HepG2 (cell line): ENCODE measurements at regions not wholly inside any gene's neighbourhood (a gene's known extent, or its start where the extent isn't known, plus 50 kb on each side); places are given as distances from the start of the nearest gene placed in this dataset.

Experiments
- ETV6 ChIP-seq: sonication (generic); formaldehyde crosslinking; conservative IDR thresholded peaks from 2 replicates; pipeline ENCODE4 v1.4.0; 2020; ENCODE audit warnings: missing genetic modification reagents
- GLI4 ChIP-seq: sonication (generic); formaldehyde crosslinking; IDR thresholded peaks from 2 replicates; pipeline ENCODE4 v1.5.1; 2020; ENCODE audit warnings: missing genetic modification reagents, mild to moderate bottlenecking, moderate library complexity, borderline replicate concordance
- MBD4 ChIP-seq: IDR thresholded peaks from 2 replicates; pipeline ENCODE4 v1.6.1; 2012; ENCODE audit warnings: low read length, inconsistent platforms, borderline replicate concordance
- ZFAT ChIP-seq: sonication (generic); formaldehyde crosslinking; conservative IDR thresholded peaks from 2 replicates; pipeline ENCODE4 v1.8.1; 2023; ENCODE audit warnings: missing genetic modification reagents, inconsistent platforms
- ZNF207 ChIP-seq: fragments of 450-650 bp; IDR thresholded peaks from 2 replicates; pipeline ENCODE4 v1.6.1; 2016; ENCODE audit warnings: antibody characterized with exemption, borderline replicate concordance
- ZNF232 ChIP-seq: sonication (generic); formaldehyde crosslinking; IDR thresholded peaks from 2 replicates; pipeline ENCODE4 v1.4.0; 2020; ENCODE audit warnings: missing genetic modification reagents, borderline replicate concordance
- ZNF251 ChIP-seq: sonication (generic); formaldehyde crosslinking; IDR thresholded peaks from 2 replicates; pipeline ENCODE4 v1.9.0; 2021; ENCODE audit warnings: mild to moderate bottlenecking, missing genetic modification reagents
- ZNF264 ChIP-seq: sonication (generic); formaldehyde crosslinking; IDR thresholded peaks from 2 replicates; pipeline ENCODE4 v1.4.0; 2020; ENCODE audit warnings: missing genetic modification reagents
- ZNF33A ChIP-seq: sonication (generic); formaldehyde crosslinking; IDR thresholded peaks from 2 replicates; pipeline ENCODE4 v1.5.1; 2020; ENCODE audit warnings: missing genetic modification reagents, mild to moderate bottlenecking, moderate library complexity, borderline replicate concordance
- ZNF567 ChIP-seq: sonication (generic); formaldehyde crosslinking; IDR thresholded peaks from 2 replicates; pipeline ENCODE4 v1.8.1; 2023; ENCODE audit warnings: mild to moderate bottlenecking, missing genetic modification reagents, borderline replicate concordance
- ZNF652 ChIP-seq: IDR thresholded peaks from 2 replicates; pipeline ENCODE4 v1.6.1; 2016; ENCODE audit warnings: low read depth, borderline replicate concordance
- ZNF720 ChIP-seq: sonication (generic); formaldehyde crosslinking; IDR thresholded peaks from 2 replicates; pipeline ENCODE4 v1.4.0; 2020; ENCODE audit warnings: missing genetic modification reagents
- ZNF883 ChIP-seq: sonication (generic); formaldehyde crosslinking; IDR thresholded peaks from 2 replicates; pipeline ENCODE4 v1.5.1; 2020; ENCODE audit warnings: mild to moderate bottlenecking, missing genetic modification reagents; ENCODE audit errors: not compliant biosample characterization
- ZSCAN20 ChIP-seq: sonication (generic); formaldehyde crosslinking; IDR thresholded peaks from 2 replicates; pipeline ENCODE4 v1.4.0; 2020; ENCODE audit warnings: missing genetic modification reagents, mild to moderate bottlenecking, borderline replicate concordance
- TF ChIP-seq, protein P1 (sequence below): sonication (generic); formaldehyde crosslinking; IDR thresholded peaks from 2 replicates; pipeline ENCODE4 v1.8.0; 2023; ENCODE audit warnings: mild to moderate bottlenecking, missing genetic modification reagents
- TF ChIP-seq, protein P2 (sequence below): sonication (generic); formaldehyde crosslinking; IDR thresholded peaks from 2 replicates; pipeline ENCODE4 v1.4.0; 2020; ENCODE audit warnings: missing genetic modification reagents, borderline replicate concordance
- TF ChIP-seq, protein P3 (sequence below): sonication (generic); formaldehyde crosslinking; IDR thresholded peaks from 2 replicates; pipeline ENCODE4 v1.5.1; 2020; ENCODE audit warnings: mild to moderate bottlenecking, missing genetic modification reagents, moderate library complexity
- TF ChIP-seq, protein P4 (sequence below): sonication (generic); formaldehyde crosslinking; IDR thresholded peaks from 2 replicates; pipeline ENCODE4 v1.4.0; 2020; ENCODE audit warnings: missing genetic modification reagents
- TF ChIP-seq, protein P5 (sequence below): sonication (generic); formaldehyde crosslinking; IDR thresholded peaks from 2 replicates; pipeline ENCODE4 v1.8.0; 2022; ENCODE audit warnings: mild to moderate bottlenecking, missing genetic modification reagents, borderline replicate concordance

DNA sequence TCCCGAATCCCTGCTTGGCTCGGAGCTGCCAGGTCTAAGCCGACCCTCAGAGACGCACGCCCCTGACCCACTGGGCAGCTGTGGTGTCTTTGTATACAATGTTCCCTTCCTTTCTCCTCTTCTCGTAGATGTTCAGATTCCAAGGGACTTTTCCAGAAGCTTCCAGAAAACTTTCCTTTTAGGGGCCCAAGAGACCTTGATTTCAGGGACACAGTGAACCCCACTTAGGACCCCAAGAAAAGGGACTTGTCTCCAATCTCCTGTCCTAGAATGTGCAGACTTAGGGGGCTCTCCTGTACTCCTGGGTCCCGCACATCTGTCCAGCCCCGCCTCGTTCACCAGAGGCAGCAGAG is 103.5 kb downstream of the EDN3 start (continued):
- no peak for TF ChIP-seq ZNF652
- 0 out of 2 replicates have a peak, but pooled peaks have one; percentile 26 for TF ChIP-seq ZSCAN20 (CRISPR knock-in tag)
- no peak for TF ChIP-seq ETV6
- TF ChIP-seq ZNF207 = no peak
- TF ChIP-seq, protein P1, sequence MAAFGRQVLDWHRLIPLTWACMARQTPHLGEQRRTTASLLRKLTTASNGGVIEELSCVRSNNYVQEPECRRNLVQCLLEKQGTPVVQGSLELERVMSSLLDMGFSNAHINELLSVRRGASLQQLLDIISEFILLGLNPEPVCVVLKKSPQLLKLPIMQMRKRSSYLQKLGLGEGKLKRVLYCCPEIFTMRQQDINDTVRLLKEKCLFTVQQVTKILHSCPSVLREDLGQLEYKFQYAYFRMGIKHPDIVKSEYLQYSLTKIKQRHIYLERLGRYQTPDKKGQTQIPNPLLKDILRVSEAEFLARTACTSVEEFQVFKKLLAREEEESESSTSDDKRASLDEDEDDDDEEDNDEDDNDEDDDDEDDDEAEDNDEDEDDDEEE (CRISPR knock-in tag) = no peak
- TF ChIP-seq, protein P2, sequence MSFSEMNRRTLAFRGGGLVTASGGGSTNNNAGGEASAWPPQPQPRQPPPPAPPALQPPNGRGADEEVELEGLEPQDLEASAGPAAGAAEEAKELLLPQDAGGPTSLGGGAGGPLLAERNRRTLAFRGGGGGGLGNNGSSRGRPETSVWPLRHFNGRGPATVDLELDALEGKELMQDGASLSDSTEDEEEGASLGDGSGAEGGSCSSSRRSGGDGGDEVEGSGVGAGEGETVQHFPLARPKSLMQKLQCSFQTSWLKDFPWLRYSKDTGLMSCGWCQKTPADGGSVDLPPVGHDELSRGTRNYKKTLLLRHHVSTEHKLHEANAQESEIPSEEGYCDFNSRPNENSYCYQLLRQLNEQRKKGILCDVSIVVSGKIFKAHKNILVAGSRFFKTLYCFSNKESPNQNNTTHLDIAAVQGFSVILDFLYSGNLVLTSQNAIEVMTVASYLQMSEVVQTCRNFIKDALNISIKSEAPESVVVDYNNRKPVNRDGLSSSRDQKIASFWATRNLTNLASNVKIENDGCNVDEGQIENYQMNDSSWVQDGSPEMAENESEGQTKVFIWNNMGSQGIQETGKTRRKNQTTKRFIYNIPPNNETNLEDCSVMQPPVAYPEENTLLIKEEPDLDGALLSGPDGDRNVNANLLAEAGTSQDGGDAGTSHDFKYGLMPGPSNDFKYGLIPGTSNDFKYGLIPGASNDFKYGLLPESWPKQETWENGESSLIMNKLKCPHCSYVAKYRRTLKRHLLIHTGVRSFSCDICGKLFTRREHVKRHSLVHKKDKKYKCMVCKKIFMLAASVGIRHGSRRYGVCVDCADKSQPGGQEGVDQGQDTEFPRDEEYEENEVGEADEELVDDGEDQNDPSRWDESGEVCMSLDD (CRISPR knock-in tag) = no peak
- no peak for TF ChIP-seq MBD4
- TF ChIP-seq ZNF720 (CRISPR knock-in tag) = no peak
- no peak for TF ChIP-seq ZNF251 (CRISPR knock-in tag)
- TF ChIP-seq ZNF264 = no peak
- TF ChIP-seq ZNF567 (CRISPR knock-in tag) = no peak
- no peak for TF ChIP-seq ZFAT
- TF ChIP-seq, protein P3, sequence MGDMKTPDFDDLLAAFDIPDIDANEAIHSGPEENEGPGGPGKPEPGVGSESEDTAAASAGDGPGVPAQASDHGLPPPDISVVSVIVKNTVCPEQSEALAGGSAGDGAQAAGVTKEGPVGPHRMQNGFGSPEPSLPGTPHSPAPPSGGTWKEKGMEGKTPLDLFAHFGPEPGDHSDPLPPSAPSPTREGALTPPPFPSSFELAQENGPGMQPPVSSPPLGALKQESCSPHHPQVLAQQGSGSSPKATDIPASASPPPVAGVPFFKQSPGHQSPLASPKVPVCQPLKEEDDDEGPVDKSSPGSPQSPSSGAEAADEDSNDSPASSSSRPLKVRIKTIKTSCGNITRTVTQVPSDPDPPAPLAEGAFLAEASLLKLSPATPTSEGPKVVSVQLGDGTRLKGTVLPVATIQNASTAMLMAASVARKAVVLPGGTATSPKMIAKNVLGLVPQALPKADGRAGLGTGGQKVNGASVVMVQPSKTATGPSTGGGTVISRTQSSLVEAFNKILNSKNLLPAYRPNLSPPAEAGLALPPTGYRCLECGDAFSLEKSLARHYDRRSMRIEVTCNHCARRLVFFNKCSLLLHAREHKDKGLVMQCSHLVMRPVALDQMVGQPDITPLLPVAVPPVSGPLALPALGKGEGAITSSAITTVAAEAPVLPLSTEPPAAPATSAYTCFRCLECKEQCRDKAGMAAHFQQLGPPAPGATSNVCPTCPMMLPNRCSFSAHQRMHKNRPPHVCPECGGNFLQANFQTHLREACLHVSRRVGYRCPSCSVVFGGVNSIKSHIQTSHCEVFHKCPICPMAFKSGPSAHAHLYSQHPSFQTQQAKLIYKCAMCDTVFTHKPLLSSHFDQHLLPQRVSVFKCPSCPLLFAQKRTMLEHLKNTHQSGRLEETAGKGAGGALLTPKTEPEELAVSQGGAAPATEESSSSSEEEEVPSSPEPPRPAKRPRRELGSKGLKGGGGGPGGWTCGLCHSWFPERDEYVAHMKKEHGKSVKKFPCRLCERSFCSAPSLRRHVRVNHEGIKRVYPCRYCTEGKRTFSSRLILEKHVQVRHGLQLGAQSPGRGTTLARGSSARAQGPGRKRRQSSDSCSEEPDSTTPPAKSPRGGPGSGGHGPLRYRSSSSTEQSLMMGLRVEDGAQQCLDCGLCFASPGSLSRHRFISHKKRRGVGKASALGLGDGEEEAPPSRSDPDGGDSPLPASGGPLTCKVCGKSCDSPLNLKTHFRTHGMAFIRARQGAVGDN (CRISPR knock-in tag) = 0 out of 2 replicates have a peak, but pooled peaks have one; percentile 0
- TF ChIP-seq ZNF33A (CRISPR knock-in tag) = no peak
- 0 out of 2 replicates have a peak, but pooled peaks have one; percentile 23 for TF ChIP-seq GLI4 (CRISPR knock-in tag)
- TF ChIP-seq ZNF883 (CRISPR knock-in tag) = no peak
- TF ChIP-seq ZNF232 (CRISPR knock-in tag) = no peak
- TF ChIP-seq, protein P4, sequence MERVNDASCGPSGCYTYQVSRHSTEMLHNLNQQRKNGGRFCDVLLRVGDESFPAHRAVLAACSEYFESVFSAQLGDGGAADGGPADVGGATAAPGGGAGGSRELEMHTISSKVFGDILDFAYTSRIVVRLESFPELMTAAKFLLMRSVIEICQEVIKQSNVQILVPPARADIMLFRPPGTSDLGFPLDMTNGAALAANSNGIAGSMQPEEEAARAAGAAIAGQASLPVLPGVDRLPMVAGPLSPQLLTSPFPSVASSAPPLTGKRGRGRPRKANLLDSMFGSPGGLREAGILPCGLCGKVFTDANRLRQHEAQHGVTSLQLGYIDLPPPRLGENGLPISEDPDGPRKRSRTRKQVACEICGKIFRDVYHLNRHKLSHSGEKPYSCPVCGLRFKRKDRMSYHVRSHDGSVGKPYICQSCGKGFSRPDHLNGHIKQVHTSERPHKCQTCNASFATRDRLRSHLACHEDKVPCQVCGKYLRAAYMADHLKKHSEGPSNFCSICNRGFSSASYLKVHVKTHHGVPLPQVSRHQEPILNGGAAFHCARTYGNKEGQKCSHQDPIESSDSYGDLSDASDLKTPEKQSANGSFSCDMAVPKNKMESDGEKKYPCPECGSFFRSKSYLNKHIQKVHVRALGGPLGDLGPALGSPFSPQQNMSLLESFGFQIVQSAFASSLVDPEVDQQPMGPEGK (CRISPR knock-in tag) = no peak
- TF ChIP-seq, protein P5, sequence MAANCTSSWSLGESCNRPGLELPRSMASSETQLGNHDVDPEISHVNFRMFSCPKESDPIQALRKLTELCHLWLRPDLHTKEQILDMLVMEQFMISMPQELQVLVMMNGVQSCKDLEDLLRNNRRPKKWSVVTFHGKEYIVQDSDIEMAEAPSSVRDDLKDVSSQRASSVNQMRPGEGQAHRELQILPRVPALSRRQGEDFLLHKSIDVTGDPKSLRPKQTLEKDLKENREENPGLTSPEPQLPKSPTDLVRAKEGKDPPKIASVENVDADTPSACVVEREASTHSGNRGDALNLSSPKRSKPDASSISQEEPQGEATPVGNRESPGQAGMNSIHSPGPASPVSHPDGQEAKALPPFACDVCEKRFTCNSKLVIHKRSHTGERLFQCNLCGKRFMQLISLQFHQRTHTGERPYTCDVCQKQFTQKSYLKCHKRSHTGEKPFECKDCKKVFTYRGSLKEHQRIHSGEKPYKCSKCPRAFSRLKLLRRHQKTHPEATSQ (CRISPR knock-in tag) = no peak
